ENCODE measurements at regions not wholly inside any gene's neighbourhood (a gene's known extent, or its start where the extent isn't known, plus 50 kb on each side); places are given as distances from the start of the nearest gene placed in this dataset.

DNA sequence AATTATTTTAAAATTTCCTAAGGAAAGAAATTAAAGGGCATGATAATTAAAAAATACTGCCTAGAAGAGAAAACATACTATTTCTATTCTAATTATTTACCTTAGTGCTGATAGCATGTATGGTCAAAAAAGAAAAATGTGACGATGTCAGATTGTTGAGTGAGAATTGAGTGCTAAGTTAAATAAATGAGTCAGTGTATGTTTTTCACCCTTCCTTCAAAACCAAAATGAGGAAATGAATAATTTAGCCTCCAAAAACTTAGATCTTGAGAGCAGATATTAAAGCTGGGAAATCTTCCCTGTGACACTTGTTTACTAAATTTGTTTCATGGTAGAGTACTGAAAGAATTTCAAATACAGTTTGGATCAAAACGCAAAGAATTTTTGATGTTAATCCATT, 58.6 kb upstream of the NYAP2 start:
- no peak for DNase-seq

DNA sequence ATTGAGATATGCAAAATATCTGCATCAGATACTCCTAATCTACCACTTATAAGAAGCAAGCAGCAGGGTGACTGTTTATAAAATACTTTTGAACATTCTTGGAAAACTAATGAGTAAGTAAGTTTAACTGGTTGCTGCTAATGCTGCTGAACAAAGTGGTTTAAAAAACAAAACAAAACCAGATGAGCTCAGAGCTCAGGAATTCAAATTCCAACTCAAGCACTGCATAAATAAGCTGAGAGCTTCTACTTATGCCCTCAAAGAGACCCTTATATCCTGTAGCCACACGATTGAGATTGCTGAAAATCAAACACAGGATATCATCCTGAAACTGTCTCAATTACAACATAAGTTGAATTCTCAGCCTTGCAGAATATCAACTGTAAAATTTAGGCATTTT, 62.3 kb upstream of the NYAP2 start:
- DNase-seq: no peak

DNA sequence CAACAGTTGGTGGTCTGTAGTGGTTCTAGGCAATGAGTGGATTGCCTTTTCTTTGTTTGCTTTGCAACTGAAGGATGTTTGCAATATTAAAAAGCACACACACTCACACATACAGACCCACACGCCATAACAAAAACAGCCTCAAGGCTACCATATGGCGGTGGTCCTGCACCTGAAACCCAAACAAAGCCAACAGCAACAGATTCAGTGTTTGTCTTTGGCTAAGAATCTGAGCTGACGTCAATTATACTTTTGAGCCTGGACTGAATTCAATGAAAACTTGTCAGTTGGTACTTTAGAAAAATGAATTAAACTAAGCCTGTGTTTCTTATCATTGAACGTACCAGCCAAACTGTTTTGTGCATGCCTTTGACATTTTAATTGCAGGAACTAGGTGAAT, 65.0 kb upstream of the NYAP2 start:
- no peak for DNase-seq

DNA sequence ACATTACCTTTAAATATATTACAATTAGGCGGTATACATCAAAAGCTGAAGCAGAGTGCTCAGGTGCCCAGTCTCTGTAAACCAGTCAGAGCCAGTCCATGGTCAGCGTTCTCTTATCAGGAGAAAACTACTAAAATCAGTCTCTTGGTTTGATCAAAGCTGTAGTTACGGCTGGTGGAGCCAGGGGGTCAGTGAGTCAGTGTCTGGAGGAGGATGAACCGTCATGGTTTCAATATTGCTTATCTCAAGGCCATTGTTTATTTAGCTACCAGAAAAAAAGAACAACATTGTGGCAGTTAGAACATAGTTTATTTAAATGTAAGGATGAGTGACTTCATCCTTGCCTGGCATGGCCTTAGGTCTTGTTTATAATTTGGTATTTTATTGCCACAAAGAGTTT, 71.3 kb upstream of the NYAP2 start:
- no peak for DNase-seq

DNA sequence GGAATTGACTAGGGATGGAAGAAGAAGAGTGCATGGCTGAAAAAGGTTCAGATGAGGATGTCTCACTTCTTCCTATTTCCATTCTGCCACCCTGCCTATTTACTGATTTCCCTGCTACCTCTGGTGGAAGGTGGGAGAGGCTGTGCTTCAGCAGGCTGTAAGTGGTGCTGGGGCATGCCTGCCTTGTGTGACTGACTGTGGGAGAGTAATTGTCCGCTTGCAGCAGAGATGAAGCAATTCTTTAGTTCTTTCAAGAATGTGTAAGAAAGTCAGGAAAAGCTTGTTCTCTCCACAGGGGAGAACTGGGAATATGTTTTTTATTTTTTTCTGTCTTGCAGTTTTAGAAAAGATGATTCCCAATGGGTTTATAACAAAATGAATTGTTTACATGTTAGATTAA, 72.5 kb upstream of the NYAP2 start:
- no peak for DNase-seq

DNA sequence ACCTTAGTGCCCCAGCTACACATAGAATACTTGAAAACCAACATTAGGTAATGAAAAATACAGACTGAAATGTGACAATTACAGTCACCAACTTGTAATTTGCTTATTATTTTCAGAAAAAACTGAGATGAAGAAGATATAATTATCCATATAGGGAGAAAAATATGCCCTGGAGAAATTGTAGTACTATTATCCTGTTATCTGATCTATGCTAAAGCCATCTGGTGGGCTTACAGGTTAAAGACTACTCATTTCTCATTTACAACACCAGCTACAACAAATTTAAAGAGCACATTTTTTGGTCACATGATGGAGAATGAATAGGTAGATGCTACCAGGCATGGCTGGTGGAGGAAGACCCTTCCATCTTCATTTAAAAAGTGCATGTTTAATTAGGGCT, 79.6 kb upstream of the NYAP2 start:
- no peak for DNase-seq

DNA sequence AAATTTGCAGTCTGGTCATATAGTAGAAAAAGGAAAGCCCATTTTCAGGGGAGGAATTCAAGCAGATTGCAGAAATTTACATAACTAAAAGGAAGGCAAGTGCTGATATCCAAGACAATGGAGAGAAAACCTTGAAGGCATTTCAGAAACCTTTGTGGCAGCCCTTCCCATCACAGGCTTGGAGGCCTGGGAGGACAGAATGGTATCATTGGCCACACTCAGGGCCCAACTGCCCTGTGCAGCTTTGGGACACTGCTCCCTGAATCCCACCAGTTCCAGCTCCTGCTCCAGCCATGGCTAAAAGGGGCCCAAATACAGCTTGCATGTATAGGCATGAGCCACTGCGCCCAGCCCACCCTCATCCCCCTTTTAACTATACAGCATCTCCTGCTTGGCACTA, 81.1 kb upstream of the NYAP2 start:
- DNase-seq: no peak

DNA sequence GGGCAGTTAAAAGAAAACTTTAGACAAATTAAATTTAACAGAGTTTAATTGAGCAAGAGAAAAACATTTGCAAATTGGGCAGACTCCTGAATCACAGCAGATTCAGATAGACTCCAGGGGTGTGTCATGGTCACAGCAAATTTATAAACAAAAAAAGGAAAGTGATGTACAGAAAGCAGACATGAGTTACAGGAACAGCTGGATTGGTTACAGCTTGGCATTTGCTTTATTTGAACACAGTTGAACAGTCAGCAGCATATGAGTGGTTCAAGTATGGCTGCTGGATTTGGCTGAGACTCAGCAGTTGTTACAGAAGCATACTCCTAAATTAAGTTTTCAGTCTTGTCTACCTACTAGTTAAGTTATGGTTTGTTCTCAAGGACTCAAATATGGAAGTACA, 82.3 kb upstream of the NYAP2 start:
- no peak for DNase-seq

DNA sequence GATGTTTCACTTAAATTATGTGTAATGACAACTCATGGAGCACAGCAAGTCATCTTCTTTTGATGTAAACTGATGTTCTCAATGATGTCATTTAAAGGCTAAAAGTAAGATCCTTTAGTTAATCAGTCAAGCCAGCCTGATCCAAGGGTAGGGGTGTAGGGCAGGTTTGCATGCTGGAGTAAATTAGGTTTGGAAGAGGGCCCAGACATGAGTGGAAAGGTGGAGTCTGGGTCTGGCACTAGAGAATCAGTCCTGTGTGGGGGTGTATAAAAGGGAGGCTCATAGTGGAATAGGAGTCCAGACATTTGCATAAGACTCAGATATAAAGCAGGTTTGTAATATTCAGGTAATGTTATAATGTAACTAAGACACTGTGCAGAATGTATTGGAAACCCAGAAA, 88.8 kb upstream of the NYAP2 start:
- DNase-seq: no peak

DNA sequence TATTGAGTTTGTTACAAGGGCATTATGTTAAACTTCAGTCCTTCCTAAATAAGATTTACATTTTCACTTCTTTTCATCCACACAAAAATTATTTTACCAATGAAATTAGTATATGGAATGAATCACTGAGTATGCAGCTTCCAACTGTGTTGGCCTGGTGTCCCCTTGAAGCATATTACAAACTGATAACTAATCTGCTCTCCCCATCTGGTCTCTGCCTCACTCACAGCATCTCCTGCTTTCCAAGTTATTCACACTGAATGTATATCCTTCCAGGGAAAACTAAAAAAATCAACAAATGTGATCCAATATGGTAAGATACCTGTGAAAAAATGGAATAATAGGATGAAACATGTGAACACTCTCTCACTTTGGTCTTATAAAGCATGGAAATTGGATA, 90.0 kb upstream of the NYAP2 start:
- no peak for DNase-seq

DNA sequence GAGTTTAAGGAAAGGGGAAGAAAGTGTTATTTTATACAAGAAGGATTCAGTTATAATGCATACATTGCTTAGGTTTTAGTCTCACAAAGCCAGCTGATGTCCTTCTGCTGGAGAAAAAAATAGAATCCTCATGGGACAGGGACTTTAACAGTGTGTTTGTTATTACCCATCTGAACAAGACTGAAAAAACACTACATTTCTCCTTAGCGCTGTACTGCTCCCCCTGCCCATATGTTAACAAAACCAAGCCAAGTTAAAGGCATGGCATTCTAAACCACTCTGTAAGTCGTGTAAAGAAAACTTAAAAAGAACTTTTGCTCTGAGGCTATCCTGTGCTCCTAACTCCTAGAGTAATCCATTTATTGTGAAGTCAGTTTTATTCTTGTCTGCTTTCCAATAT, 102.6 kb upstream of the NYAP2 start:
- no peak for DNase-seq

DNA sequence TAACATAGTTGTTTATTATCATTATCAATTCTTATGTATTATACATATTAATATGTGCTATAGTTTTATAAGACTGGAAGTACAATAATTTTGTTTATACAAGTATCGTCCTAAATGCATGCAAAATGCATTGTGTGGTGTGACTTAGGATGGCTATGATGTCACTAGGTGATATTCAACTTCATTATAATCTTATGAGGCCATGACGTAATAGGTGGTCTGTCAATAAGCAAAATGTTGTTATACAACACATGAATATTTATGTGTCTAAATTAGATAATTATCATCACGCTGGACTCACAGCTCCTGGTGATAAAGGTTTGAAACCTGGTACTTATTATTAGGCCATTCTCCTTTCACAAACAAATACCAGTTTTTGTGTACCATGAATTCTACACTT, 104.4 kb upstream of the NYAP2 start:
- no peak for DNase-seq

DNA sequence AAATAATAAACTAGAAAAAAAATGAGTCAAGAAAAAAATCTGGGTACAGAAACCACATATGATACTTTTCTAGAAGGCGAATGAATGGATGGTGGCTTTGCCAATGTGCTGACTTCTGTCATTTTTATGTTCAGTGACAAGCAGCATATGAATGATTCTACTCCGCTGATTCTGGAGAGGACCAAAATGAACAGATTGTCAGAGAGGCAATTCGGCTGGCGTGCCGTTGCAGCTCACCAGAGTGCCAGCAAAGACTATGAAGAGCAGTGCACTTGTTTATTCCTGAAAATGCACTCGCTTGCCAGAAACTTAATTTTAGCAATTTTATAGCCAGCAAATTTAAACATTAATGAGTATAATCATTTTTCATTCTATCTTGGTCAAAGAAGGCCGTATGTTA, 105.9 kb upstream of the NYAP2 start:
- no peak for DNase-seq

DNA sequence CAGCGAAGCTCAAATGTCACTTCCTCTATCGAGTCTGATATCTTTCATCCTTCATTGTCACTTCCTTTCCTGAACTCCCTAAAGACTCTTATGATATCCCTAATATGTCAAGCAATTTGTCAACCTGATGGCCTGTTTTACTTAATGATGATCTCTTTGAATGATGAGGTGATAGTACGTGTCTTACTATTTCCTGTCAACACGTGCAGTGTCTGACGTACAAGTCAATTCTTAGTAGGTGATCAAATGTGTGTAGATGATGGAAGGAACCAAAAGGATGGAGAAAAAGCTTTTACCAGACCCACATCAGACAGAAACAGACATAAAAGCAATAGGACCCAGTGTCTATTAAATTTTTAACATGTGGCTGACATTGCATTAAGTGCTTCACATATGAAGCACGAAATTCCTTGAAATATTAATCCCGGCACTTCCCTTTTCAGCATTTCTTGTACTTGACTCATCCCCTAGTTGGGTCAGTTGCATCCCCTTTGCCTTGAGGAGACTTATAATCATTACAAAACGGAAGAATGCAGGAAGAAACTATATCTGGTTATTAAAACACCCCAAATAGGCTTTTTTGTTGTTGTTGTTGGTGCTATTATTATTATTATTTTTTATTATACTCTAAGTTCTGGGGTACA, 108.6 kb upstream of the NYAP2 start:
- no peak for DNase-seq

DNA sequence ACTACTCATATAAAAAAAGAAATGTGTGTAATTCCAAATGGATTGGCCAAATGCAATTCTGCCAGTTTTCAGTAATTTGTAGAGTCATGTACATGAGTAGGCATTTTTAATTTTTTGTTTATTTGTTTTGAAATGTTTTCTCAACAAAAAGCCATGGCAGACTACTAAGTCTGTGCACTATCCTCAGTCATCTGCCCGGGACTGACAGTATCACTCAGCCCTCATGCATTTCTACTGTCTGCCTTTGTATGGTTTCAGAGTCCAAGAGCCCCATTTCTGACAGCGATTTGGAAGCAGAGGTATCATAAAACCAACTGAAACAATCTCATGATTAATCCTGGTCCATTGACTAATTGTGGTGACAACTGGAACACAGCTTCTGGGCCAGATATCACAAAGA, 109.9 kb upstream of the NYAP2 start:
- no peak for DNase-seq

DNA sequence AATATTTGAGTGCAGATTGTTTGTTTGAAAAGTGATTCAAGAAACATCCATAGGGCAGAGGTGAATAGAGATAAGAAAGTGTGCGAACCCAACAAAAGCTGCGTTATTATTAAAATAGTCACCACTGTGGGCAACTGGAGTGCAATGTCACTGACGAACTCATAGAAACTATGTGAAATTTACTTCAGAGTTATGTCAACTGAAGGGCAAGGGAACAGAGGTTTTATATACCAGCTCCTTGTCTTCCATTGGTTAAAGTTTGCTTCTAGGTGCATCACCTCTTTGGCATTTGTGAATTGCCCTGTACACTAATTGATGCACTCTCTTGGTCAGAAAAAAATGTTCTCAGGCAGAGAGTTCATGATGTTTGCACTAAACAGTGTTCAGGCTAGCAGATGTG, 110.5 kb upstream of the NYAP2 start:
- DNase-seq: no peak

DNA sequence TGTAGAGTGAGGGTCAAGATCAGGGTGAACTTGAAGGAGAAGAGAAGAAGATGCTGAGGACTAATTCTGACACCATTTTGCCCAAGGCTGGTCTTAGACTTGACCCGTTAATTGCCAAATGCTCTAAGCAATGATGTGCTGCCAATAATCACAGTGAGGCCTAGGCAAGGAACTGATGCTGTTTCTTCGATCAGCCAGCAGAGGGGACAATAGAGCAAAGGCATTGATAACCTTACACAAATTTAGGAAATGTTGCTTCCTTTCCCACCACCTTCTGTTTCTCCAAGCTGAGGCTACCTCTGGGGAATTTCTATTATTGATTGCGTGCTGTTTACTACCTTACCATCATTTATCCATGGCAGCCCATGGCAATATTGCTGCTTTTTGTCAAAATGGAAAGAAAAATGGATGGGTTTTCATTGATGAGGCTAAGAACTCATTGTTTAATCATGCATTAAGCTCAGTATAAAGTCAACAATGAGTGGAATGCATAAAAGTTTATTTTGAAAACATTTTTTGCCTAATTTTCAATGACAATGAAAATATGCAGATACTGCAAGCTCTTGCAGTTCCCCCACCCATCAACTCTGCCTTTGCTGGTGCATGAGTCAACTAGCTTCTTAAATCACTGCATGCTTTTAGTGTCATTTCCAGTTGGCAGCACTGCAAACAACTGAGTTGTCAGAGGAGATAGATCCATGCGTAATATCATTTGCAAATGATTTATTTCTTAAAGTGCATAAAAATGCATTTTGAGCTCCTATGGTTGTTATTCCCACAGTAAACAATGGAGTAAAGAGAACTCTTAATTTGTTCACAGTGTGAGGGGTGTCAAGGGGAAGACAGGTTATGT, 116.4 kb upstream of the NYAP2 start:
- no peak for DNase-seq

DNA sequence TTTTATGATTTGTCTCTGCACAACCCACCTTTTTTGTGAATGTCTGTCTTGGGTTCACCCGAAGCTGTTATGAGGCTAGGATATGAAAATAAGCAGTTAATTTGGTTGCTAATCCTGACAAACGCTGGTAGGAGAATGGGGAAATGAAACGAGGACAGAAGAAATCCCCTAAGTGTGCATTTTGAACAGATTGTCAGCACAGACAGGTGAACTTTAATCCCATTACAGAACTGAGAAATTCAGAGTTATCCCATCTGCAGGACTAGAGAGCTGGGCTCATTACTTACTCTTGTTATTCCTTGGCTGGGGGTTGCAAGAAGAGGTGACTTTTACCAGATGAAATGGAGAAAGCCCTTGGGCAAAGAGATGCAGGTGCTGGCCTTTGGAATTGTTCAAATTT, 123.3 kb upstream of the NYAP2 start:
- no peak for DNase-seq

DNA sequence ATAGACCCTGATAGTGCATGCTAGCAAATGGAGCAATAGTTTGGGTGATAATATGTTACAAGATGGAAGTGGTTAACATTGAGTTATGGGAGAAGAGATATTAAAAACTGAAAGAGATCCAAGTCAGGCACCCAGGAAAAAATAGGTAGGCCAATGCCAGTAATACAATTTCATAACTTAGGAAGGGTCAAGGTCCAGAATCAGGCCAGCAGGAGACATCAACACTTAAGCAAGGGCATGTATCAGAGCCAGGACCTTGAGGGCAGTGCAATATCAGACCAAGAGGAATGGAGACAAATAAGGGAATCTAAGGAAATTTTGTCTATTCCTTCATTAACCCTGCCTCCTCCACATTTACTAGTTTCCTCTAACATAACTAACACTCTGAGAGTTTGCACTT, 124.1 kb upstream of the NYAP2 start:
- DNase-seq: no peak

DNA sequence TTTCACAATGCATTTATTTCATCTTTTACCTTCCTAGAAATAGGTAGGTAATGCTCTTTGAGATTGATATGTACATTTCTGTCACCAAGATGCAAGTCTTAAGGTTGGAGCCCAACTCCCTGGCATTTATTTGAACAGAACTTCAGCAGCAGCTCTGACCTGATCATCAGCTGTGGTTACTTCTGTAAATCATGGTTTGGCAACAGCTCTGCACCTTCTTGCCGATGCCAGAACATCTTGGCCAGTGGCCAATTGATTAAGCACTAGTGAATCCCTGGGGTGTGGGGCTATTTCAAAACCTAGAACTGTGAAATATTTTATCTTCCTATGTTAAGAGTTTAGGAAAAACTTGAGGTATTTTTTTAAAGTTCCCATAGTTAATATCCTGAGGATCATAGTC, 124.8 kb upstream of the NYAP2 start:
- no peak for DNase-seq

DNA sequence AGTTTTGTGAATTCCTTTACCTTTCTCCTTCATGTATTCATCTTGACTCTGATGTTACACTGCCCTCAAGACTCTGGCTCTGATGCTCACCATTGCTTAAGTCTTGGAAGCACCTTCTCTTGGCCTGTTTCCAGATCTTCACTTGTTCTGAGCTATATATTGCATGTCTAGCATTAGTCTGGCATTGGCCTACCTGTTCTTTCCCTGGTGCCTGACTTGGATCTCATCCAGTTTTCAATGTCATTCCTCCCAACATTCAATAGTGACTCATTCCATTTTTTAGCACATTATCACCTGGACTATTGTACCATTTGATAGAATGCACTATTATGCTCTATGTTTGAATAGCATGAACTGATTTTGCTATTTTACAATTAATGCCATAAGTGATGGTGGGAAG, 127.3 kb upstream of the NYAP2 start:
- DNase-seq: no peak

DNA sequence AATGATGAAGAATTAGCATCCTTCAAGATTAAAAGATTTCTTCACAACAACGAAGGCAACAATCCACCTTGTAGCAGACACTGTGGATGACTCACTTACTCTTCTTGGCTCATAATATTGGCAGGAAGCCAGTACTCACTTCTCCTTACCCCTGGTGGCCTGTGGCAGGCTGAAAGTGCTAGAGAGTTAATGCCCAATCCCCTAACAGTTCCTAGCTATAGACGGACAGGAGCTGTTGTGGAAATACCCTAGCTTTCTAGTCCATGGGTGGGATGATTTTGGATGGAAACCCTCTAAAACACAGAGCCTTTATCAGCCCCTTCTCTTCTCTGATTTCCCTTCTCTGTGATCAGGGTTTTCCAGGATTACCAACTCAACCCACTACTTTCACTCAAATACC, 128.6 kb upstream of the NYAP2 start:
- DNase-seq: peak; percentile 2 to 59

DNA sequence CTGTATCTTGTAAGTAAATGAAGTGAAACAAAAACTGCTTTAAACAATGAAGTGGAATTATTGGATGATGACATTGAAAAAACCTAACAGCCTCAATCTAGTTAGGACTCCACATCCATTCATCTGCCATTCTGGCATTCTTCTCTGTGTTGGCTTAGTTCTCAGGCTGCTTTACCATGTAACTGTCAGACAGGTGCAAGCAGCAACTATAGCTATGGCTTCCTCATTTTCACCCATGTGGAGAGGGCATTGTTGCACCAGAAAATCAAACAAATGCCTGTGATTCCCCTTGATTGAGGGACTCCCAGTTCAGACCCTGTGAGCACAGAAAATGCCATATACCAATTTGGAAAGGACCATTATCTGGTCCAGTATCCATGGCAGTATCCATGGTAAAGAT, 129.5 kb upstream of the NYAP2 start:
- no peak for DNase-seq

DNA sequence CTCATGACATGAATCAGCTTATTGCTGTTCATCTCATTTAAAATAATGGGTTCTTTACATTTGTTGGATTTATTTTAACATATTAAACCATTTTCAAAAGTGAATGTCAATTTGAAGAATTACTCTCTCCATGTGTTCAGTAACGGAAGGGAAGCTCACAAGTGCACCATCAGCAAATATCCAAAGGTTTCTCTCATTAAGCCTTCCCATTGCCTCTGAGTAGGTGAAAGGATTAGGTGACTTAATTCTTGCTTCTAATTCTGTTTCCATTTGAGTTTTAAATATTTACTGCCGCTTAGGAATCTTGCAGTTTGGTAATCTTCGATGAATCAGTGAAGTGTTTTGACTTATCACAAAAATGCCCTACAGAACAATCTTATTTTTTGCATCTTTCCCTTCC, 145.1 kb upstream of the NYAP2 start:
- no peak for DNase-seq

DNA sequence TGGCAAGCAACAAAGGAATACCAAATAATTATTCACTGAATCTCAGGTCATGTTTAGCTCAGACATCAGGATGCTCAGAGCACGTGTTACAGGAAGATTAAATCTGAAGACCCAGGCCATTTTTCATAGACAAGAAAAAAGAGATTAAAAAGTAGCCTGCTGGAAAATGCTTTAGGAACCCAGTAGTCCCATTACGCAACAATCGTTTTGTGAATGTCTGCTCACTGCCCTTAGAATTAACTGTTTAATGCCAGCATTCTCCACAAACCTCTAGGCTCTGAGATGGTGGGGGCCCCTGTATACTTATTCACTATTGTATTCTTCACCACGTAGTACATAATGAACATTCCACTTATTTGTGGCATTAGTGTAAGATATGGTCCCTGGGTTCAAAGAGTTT, 154.6 kb upstream of the NYAP2 start:
- DNase-seq: no peak
